HepG2 (cell line): ENCODE measurements at regions not wholly inside any gene's neighbourhood (a gene's known extent, or its start where the extent isn't known, plus 50 kb on each side); places are given as distances from the start of the nearest gene placed in this dataset.

ENCODE experiments used
- ARNTL ChIP-seq: sonication (generic); formaldehyde crosslinking; IDR thresholded peaks from 2 replicates; pipeline ENCODE4 v1.4.0; 2020; ENCODE audit warnings: mild to moderate bottlenecking, missing genetic modification reagents
- GABPA ChIP-seq, 2 experiments: IDR thresholded peaks; 2 replicates each; pipeline ENCODE4 v1.6.1; 2011 to 2016; ENCODE audit warnings: low read depth in 2 of 2, low read length in 1 of 2, missing biosample characterization in 1 of 2, missing genetic modification characterization in 1 of 2
- KMT2A ChIP-seq: sonication (generic); formaldehyde crosslinking; IDR thresholded peaks from 2 replicates; pipeline ENCODE4 v1.4.0; 2020; ENCODE audit warnings: missing genetic modification reagents
- NCOA2 ChIP-seq: sonication (generic); formaldehyde crosslinking; IDR thresholded peaks from 2 replicates; pipeline ENCODE4 v1.8.0; 2022; ENCODE audit warnings: inconsistent platforms
- NFAT5 ChIP-seq: sonication (generic); formaldehyde crosslinking; IDR thresholded peaks from 2 replicates; pipeline ENCODE4 v1.4.0; 2020; ENCODE audit warnings: missing genetic modification reagents
- PATZ1 ChIP-seq: sonication (generic); formaldehyde crosslinking; IDR thresholded peaks from 2 replicates; pipeline ENCODE4 v1.4.0; 2020; ENCODE audit warnings: missing genetic modification reagents
- POLR2AphosphoS2 ChIP-seq: IDR thresholded peaks from 2 replicates; pipeline ENCODE4 v1.6.1; 2011; ENCODE audit warnings: low read depth, low read length, improper control_type of control experiment
- POLR2AphosphoS5 ChIP-seq: IDR thresholded peaks from 2 replicates; pipeline ENCODE4 v1.6.1; 2012; ENCODE audit warnings: low read depth, low read length
- TCF12 ChIP-seq, 2 experiments: fragments of 450-650 bp in 1 of 2; sonication (generic) in 1 of 2; formaldehyde crosslinking in 1 of 2; IDR thresholded peaks; 2 replicates each; pipeline versions ENCODE4 v1.6.1 to v1.8.0; 2017 to 2022; ENCODE audit warnings: antibody characterized with exemption in 1 of 2, mild to moderate bottlenecking in 1 of 2, missing genetic modification reagents in 1 of 2, moderate library complexity in 1 of 2
- TGIF2 ChIP-seq: IDR thresholded peaks from 2 replicates; pipeline ENCODE4 v1.6.1; 2016; ENCODE audit warnings: control low read depth, missing compliant biosample characterization
- ZFP1 ChIP-seq: IDR thresholded peaks from 2 replicates; pipeline ENCODE4 v1.6.1; 2016
- ZNF264 ChIP-seq: sonication (generic); formaldehyde crosslinking; IDR thresholded peaks from 2 replicates; pipeline ENCODE4 v1.4.0; 2020; ENCODE audit warnings: missing genetic modification reagents
- ZNF646 ChIP-seq: sonication (generic); formaldehyde crosslinking; IDR thresholded peaks from 2 replicates; pipeline ENCODE4 v1.9.0; 2021; ENCODE audit warnings: mild to moderate bottlenecking, missing genetic modification reagents
- ZNF672 ChIP-seq: sonication (generic); formaldehyde crosslinking; IDR thresholded peaks from 2 replicates; pipeline ENCODE4 v1.8.1; 2022; ENCODE audit warnings: missing genetic modification reagents
- ZNF7 ChIP-seq: IDR thresholded peaks from 2 replicates; pipeline ENCODE4 v1.6.1; 2016; ENCODE audit warnings: missing biosample characterization, missing genetic modification reagents
- ZSCAN31 ChIP-seq: sonication (generic); formaldehyde crosslinking; IDR thresholded peaks from 2 replicates; pipeline ENCODE4 v1.5.0; 2020; ENCODE audit warnings: low read depth, mild to moderate bottlenecking, missing genetic modification reagents

GRCh38 chr10:33876584-33877400, 542.3 kb upstream of the NRP1 start (continued):
- no peak for TF ChIP-seq GABPA (IDR thresholded peaks at IDR 0.05; ENCODE audit: low read depth, low read length)
- peak; percentile 27 for TF ChIP-seq GABPA (CRISPR knock-in tag; IDR thresholded peaks at IDR 0.05; ENCODE audit: low read depth)
- TF ChIP-seq ZNF672 (CRISPR knock-in tag): no peak
- TF ChIP-seq TCF12 (IDR thresholded peaks at IDR 0.05): no peak
- TF ChIP-seq TCF12 (CRISPR knock-in tag; IDR thresholded peaks at IDR 0.05): no peak
- 0 out of 2 replicates have a peak, but pooled peaks have one; percentile 37 for TF ChIP-seq ZFP1
- TF ChIP-seq ZSCAN31 (CRISPR knock-in tag): no peak
- TF ChIP-seq ZNF264 (CRISPR knock-in tag): 0 out of 2 replicates have a peak, but pooled peaks have one; percentile 56
- TF ChIP-seq TGIF2 (CRISPR knock-in tag): peak; percentile 48; the same call in 1 of the 2 replicates
- no peak for TF ChIP-seq POLR2AphosphoS2
- TF ChIP-seq NFAT5 (CRISPR knock-in tag): no peak
- TF ChIP-seq ZNF646 (CRISPR knock-in tag): peak; percentile 29; the same call in 1 of the 2 replicates
- no peak for TF ChIP-seq POLR2AphosphoS5
- TF ChIP-seq ARNTL (CRISPR knock-in tag): peak; percentile 45; the same call in 1 of the 2 replicates
- TF ChIP-seq KMT2A (CRISPR knock-in tag): no peak
- peak; percentile 83 for TF ChIP-seq NCOA2 (CRISPR knock-in tag)
- peak; percentile 39; the same call in 1 of the 2 replicates for TF ChIP-seq PATZ1 (CRISPR knock-in tag)
- no peak for TF ChIP-seq ZNF7
